H54 (cell line): ENCODE measurements at regions not wholly inside any gene's neighbourhood (a gene's known extent, or its start where the extent isn't known, plus 50 kb on each side); places are given as distances from the start of the nearest gene placed in this dataset.
"Not testable (repeated sequence)": the region's sequence is repeated elsewhere in the genome, so short reads cannot be mapped to it uniquely, and the experiment has no call there.

Experiments used
- DNase-seq: peaks from one replicate; pipeline ENCODE4 v3.0.0; 2011; ENCODE audit warnings: low spot score, mixed read lengths; ENCODE audit not compliant: insufficient read length
- FAIRE-seq: peaks from 3 replicates; lab custom pipeline; 2011; peaks lifted over from hg19 to GRCh38; lab: Jason Lieb, UNC
- POLR2A ChIP-seq: IDR thresholded peaks from 2 replicates; pipeline ENCODE4 v1.6.1; 2011; ENCODE audit warnings: low read depth, mild to moderate bottlenecking, low read length

DNA sequence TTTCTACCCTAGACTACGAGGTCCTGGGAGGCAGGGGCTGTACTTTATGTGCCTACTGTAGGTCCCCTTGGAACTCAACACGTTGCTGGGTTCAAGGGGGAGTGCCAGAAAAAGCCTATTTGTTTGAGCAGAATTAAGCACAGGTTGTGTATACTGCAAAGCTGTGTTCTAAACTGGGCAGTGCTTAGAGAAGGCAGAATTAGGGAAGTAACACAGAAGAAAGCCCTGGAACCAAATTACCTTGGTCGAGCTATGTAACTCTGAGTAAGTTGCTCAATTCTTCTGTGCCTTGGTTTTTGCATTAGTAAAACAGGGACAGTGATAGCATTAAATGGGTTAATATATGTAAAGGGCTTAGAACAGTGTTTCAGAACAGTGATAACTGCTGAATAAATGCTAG is 245.0 kb upstream of the SFRP2 start:
- no peak for TF ChIP-seq POLR2A
- DNase-seq = no peak
- FAIRE-seq = no peak

DNA sequence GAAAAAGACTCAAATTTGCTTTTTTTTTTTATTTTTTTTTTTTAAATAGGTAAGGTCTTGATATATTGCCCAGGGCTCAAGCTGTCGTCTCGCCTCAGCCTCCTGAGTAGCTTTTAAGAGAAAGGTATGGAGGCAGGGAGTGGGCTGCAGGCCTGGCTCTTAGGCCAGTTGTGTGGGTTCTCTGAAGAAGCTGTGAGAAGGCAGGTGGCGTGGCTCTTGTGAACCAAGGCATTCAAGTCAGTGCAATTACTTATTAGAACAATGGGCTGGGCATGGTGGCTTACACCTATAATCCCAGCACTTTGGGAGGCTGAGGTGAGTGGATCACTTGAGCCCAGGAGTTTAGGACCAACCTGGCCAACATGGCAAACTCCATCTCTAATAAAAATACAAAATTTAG is 244.0 kb upstream of the SFRP2 start:
- TF ChIP-seq POLR2A = no peak
- FAIRE-seq = no peak
- DNase-seq = no peak

DNA sequence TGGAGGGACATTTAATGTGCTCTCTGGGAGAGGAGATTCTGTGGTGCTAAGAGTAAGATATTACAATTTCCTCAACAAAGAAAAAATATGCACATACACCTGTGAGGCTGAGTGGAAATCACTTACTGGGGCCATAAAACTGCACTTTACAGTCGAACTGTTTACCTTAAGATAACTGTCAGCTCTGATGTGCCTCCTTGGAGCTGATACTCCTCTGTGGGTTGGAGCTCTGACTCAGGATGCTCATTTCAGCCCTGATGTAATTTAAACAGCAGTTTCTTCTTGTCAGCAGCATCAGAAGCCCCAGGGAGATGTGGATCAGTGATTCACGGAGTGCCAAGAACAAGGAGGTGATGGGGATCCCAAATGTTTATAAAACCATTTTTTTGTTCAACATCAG is 241.9 kb upstream of the SFRP2 start:
- FAIRE-seq (no peak), DNase-seq (no peak)
- no peak for TF ChIP-seq POLR2A

DNA sequence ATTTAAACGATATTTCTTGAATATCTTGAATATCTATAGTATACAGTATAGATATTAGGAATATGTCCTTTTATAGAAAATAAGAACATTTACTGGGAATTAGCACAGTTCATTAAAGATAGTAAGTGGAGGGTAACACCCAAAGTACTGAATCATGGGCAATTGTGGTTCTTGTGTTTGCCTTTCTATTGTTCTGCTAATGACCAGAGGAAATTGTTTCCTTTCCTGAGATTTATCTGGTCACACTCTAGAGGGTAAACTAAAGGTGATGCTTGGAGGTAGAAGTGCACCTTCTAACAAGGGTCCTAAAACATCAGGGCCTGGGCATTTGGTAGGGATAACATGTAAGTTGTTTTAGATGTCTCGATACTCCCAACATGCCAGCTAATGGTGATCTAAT is 241.3 kb upstream of the SFRP2 start:
- TF ChIP-seq POLR2A = no peak

DNA sequence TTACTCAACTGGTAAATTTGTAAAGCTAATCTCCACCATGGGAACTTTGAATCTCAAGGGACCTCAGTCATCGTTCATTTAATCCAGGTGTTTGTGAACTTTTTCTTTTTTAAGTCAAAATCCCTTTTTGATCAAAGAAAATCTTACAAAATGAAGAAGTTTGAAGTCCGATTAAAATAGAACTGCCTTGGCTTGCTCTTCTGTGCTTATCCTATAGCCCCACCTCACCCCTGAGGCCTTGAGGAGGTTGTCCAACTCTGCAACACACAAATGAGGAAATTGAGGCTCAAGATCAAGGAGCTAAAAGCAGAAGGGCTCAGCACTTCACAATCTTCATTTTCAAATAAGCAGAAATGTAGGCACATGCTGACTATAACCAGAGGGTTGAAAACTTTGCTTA is 240.3 kb upstream of the SFRP2 start:
- no peak for TF ChIP-seq POLR2A
- DNase-seq (no peak), FAIRE-seq (no peak)

More for the DNA sequence above, 241.3 kb upstream of the SFRP2 start:
- no peak for DNase-seq
- no peak for FAIRE-seq

DNA sequence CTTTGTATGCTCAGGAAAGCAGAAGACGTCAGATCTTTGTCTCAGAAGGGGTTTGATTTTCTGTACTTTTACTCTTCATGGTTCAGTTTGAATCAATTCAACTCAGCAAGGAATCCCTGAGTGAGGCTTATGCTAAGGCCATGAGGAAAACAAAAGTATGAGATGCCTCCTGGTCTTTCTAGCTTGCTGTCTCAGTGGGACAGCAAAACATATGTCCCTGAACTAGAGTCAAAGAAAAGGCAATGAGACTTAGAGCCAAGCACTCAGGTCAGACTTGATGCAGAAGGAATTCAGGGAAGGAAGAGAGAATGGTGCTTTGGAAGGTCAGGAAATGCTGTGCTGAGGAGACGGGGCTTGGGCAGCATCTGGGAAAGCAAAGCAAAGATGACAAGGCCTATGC is 236.2 kb upstream of the SFRP2 start:
- no peak for TF ChIP-seq POLR2A
- no peak for FAIRE-seq

DNA sequence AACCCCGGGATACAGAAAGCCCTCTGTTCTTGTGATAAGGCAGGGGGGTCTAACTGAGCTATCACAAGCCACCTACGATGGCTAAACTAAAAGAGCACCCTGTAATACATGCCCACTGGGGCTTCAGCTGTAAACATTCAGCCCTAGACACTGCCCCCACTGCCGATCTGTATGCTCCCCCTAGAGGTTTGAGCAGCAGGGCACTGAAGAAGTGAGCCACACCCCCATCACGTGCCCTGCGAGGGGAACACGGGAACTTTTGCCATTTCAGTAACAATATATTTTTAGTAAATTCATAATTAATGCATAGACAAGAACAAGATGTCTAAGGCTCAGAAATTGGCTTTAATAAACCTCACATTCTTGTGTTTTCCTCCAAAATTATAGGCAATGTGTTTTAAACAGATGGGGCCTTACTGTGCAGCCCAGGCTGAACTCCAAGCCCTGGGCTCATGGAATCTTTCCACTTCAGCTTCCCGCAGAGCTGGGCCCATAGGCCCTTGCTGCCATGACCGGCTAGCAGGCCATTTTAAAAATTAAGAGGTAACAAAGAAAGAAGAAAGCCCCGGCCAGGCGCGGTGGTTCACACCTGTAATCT is 235.3 kb upstream of the SFRP2 start:
- FAIRE-seq (no peak), DNase-seq (no peak)
- no peak for TF ChIP-seq POLR2A

More for the DNA sequence above, 236.2 kb upstream of the SFRP2 start:
- DNase-seq = no peak

DNA sequence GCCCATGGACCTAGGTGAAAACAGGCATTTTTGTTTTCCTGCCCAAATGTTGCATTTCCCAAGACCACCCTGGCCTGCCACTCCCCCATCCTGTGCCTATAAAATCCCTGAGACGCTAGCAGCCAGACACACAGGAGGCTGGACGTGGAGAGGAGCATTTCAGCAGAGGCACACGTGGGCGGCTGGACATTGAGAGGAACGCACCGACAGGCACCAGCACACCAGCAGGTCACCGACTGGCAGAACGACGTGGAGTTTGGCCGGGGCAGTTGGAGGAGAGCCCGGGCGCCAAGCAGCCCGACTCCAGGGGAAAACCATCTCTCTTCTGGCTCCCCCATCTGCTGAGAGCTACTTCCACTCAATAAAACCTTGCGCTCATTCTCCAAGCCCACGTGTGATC is 234.8 kb upstream of the SFRP2 start:
- FAIRE-seq, DNase-seq: not testable (repeated sequence)

DNA sequence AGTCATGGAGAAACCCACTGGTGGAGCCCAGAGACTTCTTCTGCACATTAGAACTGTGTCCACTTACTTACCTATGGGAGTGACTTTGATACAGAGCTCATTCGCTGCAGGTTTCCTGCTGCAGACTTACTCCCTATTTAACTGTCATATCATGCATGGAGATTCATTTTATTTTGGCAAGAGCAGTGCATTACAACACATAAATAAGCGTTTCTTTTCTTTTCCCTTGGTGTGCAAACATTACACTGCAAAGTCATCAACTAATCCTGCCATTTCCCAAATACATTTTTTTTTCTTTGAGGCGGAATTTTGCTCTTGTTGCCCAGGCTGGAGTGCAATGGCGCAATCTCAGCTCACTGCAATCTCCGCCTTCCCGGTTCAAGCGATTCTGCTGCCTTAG is 230.9 kb upstream of the SFRP2 start:
- FAIRE-seq (no peak), DNase-seq (no peak)
- TF ChIP-seq POLR2A = no peak

DNA sequence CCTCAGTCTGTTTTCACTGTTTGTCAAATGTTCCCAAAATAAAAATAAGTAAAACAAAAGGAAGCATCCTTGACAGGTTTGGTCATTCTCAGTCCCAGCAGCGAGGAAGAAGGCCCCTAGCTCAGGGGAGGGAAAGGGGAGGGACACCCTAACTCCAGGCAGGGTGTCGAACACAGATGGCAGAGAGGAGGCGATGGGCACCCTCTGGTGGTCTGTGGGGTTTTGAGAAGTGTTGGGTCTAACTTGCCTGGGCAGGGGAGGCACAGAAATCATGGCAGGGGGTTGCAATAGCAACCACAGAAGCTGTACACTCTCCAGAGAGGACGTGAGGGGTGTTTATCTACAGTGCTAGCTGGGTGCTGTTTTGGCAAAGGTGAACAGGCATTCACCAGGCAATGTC is 229.8 kb upstream of the SFRP2 start:
- no peak for TF ChIP-seq POLR2A
- FAIRE-seq = no peak
- no peak for DNase-seq

DNA sequence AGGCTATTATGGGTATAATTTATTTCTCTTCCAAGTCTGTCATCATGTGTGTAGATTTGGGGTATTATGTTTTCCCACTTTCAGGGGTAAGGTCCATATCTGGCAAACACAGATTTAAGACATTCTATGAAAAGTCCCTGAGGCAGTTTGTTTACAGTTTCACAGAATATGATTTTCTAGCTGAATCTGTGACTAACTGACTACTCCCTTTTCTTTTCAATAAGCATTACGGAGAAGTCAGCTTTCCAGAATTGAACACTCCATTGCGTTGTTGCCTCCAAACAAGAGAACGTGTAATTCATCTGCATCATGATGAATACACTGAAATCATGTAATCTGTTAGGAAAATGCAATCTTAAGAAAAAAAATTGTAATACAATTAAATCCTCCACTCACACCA is 226.7 kb upstream of the SFRP2 start:
- FAIRE-seq (no peak), DNase-seq (no peak)
- TF ChIP-seq POLR2A = no peak

DNA sequence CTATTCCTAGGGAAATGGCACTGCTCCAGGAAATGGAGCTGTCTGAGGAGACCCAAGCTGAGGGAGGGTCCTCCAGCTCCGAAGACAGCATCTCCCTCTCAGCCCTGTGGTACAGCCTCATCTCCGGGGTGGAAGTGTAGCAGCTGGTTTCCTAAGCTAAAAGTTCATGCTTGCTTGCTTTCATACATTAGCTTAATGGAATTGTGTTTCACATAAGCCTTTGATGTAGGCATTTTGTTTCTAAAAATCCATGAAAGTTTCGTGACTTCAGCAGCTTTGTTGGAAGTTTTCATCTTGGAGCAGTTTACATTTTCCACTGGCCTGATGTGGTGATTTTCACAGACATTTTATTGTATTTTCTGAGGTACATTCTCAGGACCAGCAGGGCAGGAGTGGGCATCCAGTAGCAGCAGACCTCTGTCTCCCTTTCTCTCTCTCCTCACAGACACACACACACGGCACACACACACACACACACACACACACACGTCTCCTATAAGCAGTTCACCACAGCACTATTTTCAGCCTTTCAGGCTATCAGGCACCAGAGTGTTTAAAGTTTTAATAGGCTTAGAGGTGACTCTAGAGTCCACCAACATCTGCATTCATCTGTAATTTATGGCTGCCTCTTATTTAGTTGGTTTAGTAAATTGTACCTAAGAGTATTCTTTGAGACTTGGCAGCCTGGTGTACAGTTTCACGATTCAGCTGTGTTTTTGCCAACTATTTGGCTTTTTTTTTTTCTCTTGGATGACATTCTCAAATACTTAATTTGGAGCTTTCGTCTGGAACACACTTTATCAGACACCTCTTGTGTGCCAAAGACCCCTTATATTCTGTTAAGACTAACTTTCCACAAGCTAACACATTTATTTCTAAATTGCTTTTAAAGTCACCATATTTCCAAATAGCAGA is 225.8 kb upstream of the SFRP2 start:
- TF ChIP-seq POLR2A = no peak
- DNase-seq (no peak), FAIRE-seq (no peak)

DNA sequence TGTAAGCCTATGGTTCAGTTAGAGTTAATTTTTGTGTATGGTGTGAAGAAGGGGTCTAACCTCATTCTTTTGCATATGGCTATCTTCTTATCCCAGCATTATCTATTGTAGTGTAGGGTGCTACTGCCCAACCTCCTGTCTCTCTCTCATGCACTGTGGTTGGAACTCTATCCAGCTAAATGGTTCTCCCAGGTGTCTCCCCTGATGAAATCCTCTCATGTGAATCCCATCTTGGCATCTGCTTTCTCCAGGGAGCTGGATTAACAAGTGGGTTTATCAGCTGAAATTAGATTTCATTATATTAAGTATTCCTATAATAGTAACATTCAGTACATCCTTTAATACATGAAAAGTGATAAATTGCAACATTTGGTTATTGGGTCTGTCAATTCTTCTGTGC is 224.7 kb upstream of the SFRP2 start:
- TF ChIP-seq POLR2A = no peak
- FAIRE-seq (no peak), DNase-seq (no peak)

DNA sequence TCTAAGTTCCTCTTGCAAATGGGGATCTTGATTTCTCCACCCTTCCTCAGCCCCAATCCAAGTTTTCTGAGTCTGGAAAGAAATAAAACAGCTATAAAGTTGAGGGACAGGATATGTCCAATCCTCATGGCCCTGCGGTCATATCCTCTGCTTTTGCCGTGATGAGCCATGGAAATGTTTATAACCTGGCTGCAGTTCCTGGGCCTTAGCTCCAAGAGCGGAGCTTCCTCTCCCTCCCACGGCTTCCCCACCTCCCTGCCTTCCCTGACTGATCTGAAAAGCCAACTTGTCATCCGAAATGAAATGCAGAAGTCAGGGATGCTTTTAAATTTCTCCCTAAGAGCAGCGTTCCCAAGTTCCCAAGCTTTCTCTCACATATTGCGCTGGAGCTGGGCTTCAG is 221.5 kb upstream of the SFRP2 start:
- TF ChIP-seq POLR2A = no peak

DNA sequence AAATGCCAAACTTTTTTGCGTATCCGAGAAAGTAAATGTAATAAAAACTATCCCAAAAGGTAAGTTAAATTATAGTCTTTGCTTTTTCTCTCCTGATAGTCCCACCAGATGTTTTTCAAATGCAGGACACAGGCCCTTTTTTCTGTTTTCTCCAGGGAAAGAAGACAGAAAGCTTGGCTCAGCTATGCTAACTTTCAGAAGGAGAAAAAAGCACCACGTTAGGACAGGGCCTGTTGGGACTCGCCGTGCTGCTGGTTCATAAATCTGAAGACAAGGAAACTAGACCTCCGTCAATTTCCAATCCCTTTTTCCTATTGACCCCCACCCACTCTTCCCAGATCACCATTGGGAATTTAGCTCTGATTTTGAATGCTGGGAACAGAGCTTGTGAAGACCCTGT is 220.9 kb upstream of the SFRP2 start:
- no peak for TF ChIP-seq POLR2A
- FAIRE-seq = no peak
- DNase-seq = no peak

More for the DNA sequence above, 221.5 kb upstream of the SFRP2 start:
- FAIRE-seq (no peak), DNase-seq (no peak)

DNA sequence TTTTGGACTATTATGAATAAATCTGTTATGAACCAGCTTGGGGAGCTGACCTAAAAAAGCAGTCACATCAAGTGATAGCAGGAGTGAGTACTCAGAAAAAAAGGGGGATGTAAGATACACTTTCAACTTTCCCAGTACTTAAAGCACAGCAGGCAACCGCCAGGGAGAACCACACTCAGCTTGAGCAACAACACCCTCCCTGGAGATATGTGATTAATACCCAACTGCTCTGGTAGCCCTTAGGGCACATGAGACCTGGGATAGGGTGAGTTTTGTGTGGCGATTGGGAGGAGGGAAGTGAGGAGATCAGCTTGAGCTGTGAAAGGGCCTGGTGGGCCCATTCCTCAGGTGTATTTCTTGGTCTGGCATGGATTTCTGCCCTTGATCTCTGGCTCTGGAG is 220.3 kb upstream of the SFRP2 start:
- DNase-seq (no peak), FAIRE-seq (no peak)
- TF ChIP-seq POLR2A = no peak
